ENCODE measurements at regions not wholly inside any gene's neighbourhood (a gene's known extent, or its start where the extent isn't known, plus 50 kb on each side); places are given as distances from the start of the nearest gene placed in this dataset.
A peak's percentile ranks its signal among the peaks of the same experiment; 100 is the strongest.

GRCh38 chr2:134118279-134119116 lies 135.4 kb upstream of the MGAT5 start:
- intact Hi-C loops (cut with DNase I), result loop anchor here in 1 of 2 donors (5.0 kb wide), 1 partner anchor 294 kb away; no protein-coding TSS in a partner anchor
- DNase-seq (ENCODE audit: low spot score), result peak; percentile 94

- intact Hi-C loops (cut with DNase I), result loop anchor here in 1 of 2 donors (5.0 kb wide), 1 partner anchor 293 kb away; no protein-coding TSS in a partner anchor
- no peak for DNase-seq (ENCODE audit: low spot score)
Measured at GRCh38 chr2:134119117-134119712, 134.7 kb upstream of the MGAT5 start.

- peak; percentile 96 for DNase-seq (ENCODE audit: low spot score)
- intact Hi-C loops (cut with DNase I), result loop anchor here (5.0 to 10.0 kb wide), 2 partner anchors 125 to 292 kb away; no protein-coding TSS in a partner anchor
Measured at GRCh38 chr2:134119713-134120405, 134.0 kb upstream of the MGAT5 start.

- peak; percentile 83 for DNase-seq (ENCODE audit: low spot score)
- intact Hi-C loops (cut with DNase I), result loop anchor here in 1 of 2 donors (5.0 to 10.0 kb wide), 2 partner anchors 124 to 292 kb away; no protein-coding TSS in a partner anchor
Measured at GRCh38 chr2:134120406-134120732, 133.5 kb upstream of the MGAT5 start.

GRCh38 chr2:134120733-134121630 lies 132.9 kb upstream of the MGAT5 start:
- intact Hi-C loops (cut with DNase I), result loop anchor here in 1 of 2 donors (5.0 to 10.0 kb wide), 2 partner anchors 124 to 291 kb away; no protein-coding TSS in a partner anchor
- DNase-seq (ENCODE audit: low spot score), result peak; percentile 89

GRCh38 chr2:134122610-134123009 lies 131.3 kb upstream of the MGAT5 start:
- DNase-seq (ENCODE audit: low spot score), result no peak
- intact Hi-C loops (cut with DNase I), result loop anchor here in 1 of 2 donors (5.0 to 10.0 kb wide), 2 partner anchors 122 to 290 kb away; no protein-coding TSS in a partner anchor

GRCh38 chr2:134123332-134123731 lies 130.5 kb upstream of the MGAT5 start:
- intact Hi-C loops (cut with DNase I), result loop anchor here in 1 of 2 donors (5.0 to 10.0 kb wide), 2 partner anchors 121 to 289 kb away; no protein-coding TSS in a partner anchor
- DNase-seq (ENCODE audit: low spot score), result no peak

- no peak for DNase-seq (ENCODE audit: low spot score)
- intact Hi-C loops (cut with DNase I), result loop anchor here in 1 of 2 donors (5.0 to 10.0 kb wide), 2 partner anchors 121 to 288 kb away; no protein-coding TSS in a partner anchor
Measured at GRCh38 chr2:134124047-134124753, 129.7 kb upstream of the MGAT5 start.

GRCh38 chr2:134127496-134127895 lies 126.4 kb upstream of the MGAT5 start:
- intact Hi-C loops (cut with DNase I), result loop anchor here in 1 of 2 donors (10.0 kb wide), 1 partner anchor 117 kb away; no protein-coding TSS in a partner anchor
- DNase-seq (ENCODE audit: low spot score), result no peak

GRCh38 chr2:134128746-134129145 lies 125.1 kb upstream of the MGAT5 start:
- no peak for DNase-seq (ENCODE audit: low spot score)
- intact Hi-C loops (cut with DNase I), result loop anchor here in 1 of 2 donors (10.0 kb wide), 1 partner anchor 116 kb away; no protein-coding TSS in a partner anchor

GRCh38 chr2:134129900-134130537 lies 123.9 kb upstream of the MGAT5 start:
- intact Hi-C loops (cut with DNase I), result loop anchor here in 1 of 2 donors (10.0 kb wide), 1 partner anchor 115 kb away; no protein-coding TSS in a partner anchor
- DNase-seq (ENCODE audit: low spot score), result no peak

GRCh38 chr2:134131681-134132489 lies 122.0 kb upstream of the MGAT5 start:
- no peak for DNase-seq (ENCODE audit: low spot score)
- intact Hi-C loops (cut with DNase I), result no loop called here

GRCh38 chr2:134132490-134132857 lies 121.4 kb upstream of the MGAT5 start:
- intact Hi-C loops (cut with DNase I), result no loop called here

GRCh38 chr2:134133622-134134312 lies 120.1 kb upstream of the MGAT5 start:
- intact Hi-C loops (cut with DNase I), result no loop called here
- no peak for DNase-seq (ENCODE audit: low spot score)

More at GRCh38 chr2:134132490-134132857, 121.4 kb upstream of the MGAT5 start:
- no peak for DNase-seq (ENCODE audit: low spot score)

GRCh38 chr2:134134313-134134706 lies 119.6 kb upstream of the MGAT5 start:
- DNase-seq (ENCODE audit: low spot score), result no peak
- intact Hi-C loops (cut with DNase I), result no loop called here

- no peak for DNase-seq (ENCODE audit: low spot score)
- intact Hi-C loops (cut with DNase I), result no loop called here
Measured at GRCh38 chr2:134134827-134135226, 119.0 kb upstream of the MGAT5 start.
